Kidney epithelial cell (primary cell): ENCODE measurements at regions not wholly inside any gene's neighbourhood (a gene's known extent, or its start where the extent isn't known, plus 50 kb on each side); places are given as distances from the start of the nearest gene placed in this dataset.

Experiments used
- DNase-seq: peaks from one replicate; pipeline ENCODE4 v3.0.0-alpha.2; 2010; ENCODE audit warnings: low read depth
- H3K27me3 ChIP-seq: 2 replicates; pipeline ENCODE4 v1.6.0; 2011; ENCODE audit warnings: low read length; ENCODE audit not compliant: control insufficient read depth, insufficient read depth
- H3K36me3 ChIP-seq: 2 replicates; pipeline ENCODE4 v1.5.1; 2011; ENCODE audit warnings: low read length; ENCODE audit not compliant: control insufficient read depth, insufficient read depth
- H3K4me3 ChIP-seq: 2 replicates; pipeline ENCODE4 v1.5.1; 2011; ENCODE audit warnings: low read depth, mild to moderate bottlenecking, control low read depth, low read length
- CTCF ChIP-seq: IDR thresholded peaks from 2 replicates; pipeline ENCODE4 v1.5.1; 2011; ENCODE audit warnings: mild to moderate bottlenecking, moderate library complexity, low read length, control low read depth, inconsistent platforms; ENCODE audit not compliant: insufficient read depth, poor library complexity, severe bottlenecking

GRCh38 chr11:119529063-119529845 is 106.3 kb upstream of the THY1 start:
- no peak for DNase-seq
- Histone ChIP-seq H3K27me3 (peaks cover 6% of the 10 kb centered on the region), H3K36me3 (no peaks in the 10 kb centered on the region), H3K4me3 (no peak overlapping the region)
- TF ChIP-seq CTCF, result no peak

- Histone ChIP-seq H3K27me3 (peaks cover 4% of the 10 kb centered on the region), H3K36me3 (no peaks in the 10 kb centered on the region), H3K4me3 (no peak overlapping the region)
- DNase-seq, result no peak
- TF ChIP-seq CTCF, result no peak
Observed at GRCh38 chr11:119525867-119526196, 102.9 kb upstream of the THY1 start.

GRCh38 chr11:119525180-119525866 is 102.4 kb upstream of the THY1 start:
- no peak overlapping the region for H3K4me3 ChIP-seq
- no peak for DNase-seq
- peaks cover 4% of the 10 kb centered on the region for H3K27me3 ChIP-seq
- no peaks in the 10 kb centered on the region for H3K36me3 ChIP-seq
- TF ChIP-seq CTCF, result no peak

- no peaks in the 10 kb centered on the region for H3K36me3 ChIP-seq
- no peak for TF ChIP-seq CTCF
- H3K27me3 ChIP-seq, result peaks cover 3% of the 10 kb centered on the region
- no peak for DNase-seq
- no peak overlapping the region for H3K4me3 ChIP-seq
Observed at GRCh38 chr11:119523539-119524157, 100.7 kb upstream of the THY1 start.

GRCh38 chr11:119522609-119523008 is 99.6 kb upstream of the THY1 start:
- no peak for TF ChIP-seq CTCF
- DNase-seq, result no peak
- H3K4me3 ChIP-seq, result no peak overlapping the region
- no peaks in the 10 kb centered on the region for H3K27me3 ChIP-seq
- no peaks in the 10 kb centered on the region for H3K36me3 ChIP-seq

- TF ChIP-seq CTCF, result no peak
- DNase-seq, result no peak
- Histone ChIP-seq H3K27me3 (no peaks in the 10 kb centered on the region), H3K36me3 (no peaks in the 10 kb centered on the region), H3K4me3 (no peak overlapping the region)
Observed at GRCh38 chr11:119521551-119521950, 98.6 kb upstream of the THY1 start.
